Small intestine (tissue), 7 donors: ENCODE measurements at regions not wholly inside any gene's neighbourhood (a gene's known extent, or its start where the extent isn't known, plus 50 kb on each side); places are given as distances from the start of the nearest gene placed in this dataset.

Experiments used
- DNase-seq, 2 donors: peaks; one replicate each; pipeline versions ENCODE4 v3.0.0 to v3.0.0-alpha.2; 2013
- FAIRE-seq: peaks from 2 replicates; lab custom pipeline; 2012; peaks lifted over from hg19 to GRCh38; lab: Jason Lieb, UNC
- H3K27ac ChIP-seq, 3 donors: one replicate each; pipeline ENCODE4 v1.5.1; 2013; ENCODE audit warnings: low read length in 2 of 3, mild to moderate bottlenecking in 2 of 3, control low read depth in 1 of 3, inconsistent platforms in 1 of 3, low read depth in 1 of 3, moderate library complexity in 1 of 3
- H3K27me3 ChIP-seq, 3 donors: one replicate each; pipeline ENCODE4 v1.6.1; 2013; ENCODE audit warnings: low read length in 3 of 3, inconsistent platforms in 1 of 3; ENCODE audit not compliant: control insufficient read depth in 3 of 3, insufficient read depth in 3 of 3
- H3K36me3 ChIP-seq, 3 donors: one replicate each; pipeline ENCODE4 v1.6.1; 2013; ENCODE audit warnings: low read length in 3 of 3, inconsistent platforms in 1 of 3, low read depth in 1 of 3, mild to moderate bottlenecking in 1 of 3, moderate library complexity in 1 of 3; ENCODE audit not compliant: control insufficient read depth in 3 of 3, insufficient read depth in 2 of 3
- H3K4me1 ChIP-seq, 3 donors: one replicate each; pipeline ENCODE4 v1.6.1; 2013; ENCODE audit warnings: low read length in 2 of 3, inconsistent platforms in 1 of 3, low read depth in 1 of 3, mild to moderate bottlenecking in 1 of 3, moderate library complexity in 1 of 3; ENCODE audit not compliant: control insufficient read depth in 3 of 3, insufficient read depth in 2 of 3
- H3K4me3 ChIP-seq, 3 donors: one replicate each; pipeline ENCODE4 v1.5.1; 2013; ENCODE audit warnings: low read length in 3 of 3, control low read depth in 1 of 3, inconsistent platforms in 1 of 3, low read depth in 1 of 3, mild to moderate bottlenecking in 1 of 3, moderate library complexity in 1 of 3
- H3K9me3 ChIP-seq, 2 donors: one replicate each; pipeline ENCODE4 v1.6.1; 2013; ENCODE audit warnings: low read depth in 1 of 2, low read length in 1 of 2; ENCODE audit not compliant: control insufficient read depth in 2 of 2, insufficient read depth in 1 of 2
- WGBS, 3 donors: extraction: QIAGEN DNeasy Blood & Tissue Kit; methylation state at CpG; one replicate each; pipeline ENCODE4 v1.1.7; 2013; 5-methylcytosine and 5-hydroxymethylcytosine counted together
- donor health status: healthy with polysubstance abuse.
- donor health status: control.
- donor health status: control.
- donor health status: Bipolar disorder and iron deficiency.
- donor health status: healthy.

DNA sequence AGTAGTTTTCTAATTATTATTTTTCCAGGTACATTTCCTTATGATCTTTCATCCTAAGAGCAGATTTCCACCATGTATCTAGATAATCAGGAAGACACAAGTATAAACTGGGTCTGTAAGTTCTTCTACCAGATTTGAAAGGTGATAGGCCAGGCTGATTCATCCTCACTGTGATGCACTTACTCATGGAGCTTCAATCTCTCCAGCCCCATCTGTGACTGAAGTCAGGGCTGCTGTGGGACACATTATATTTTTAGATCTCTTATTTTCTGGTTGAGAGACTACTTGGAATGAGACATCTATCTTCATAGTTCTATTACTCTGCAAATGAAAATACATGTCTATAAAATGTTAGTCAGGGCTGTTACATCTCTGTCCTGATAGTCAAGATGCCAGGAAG is 85.5 kb upstream of the SLC25A13 start:
- Histone ChIP-seq H3K4me1 (no peaks in the 10 kb centered on the region), H3K27ac (no peak overlapping the region), H3K27me3 (peaks cover 0 to 4% (median 0%) of the 10 kb centered on the region in 3 donors), H3K4me3 (no peak overlapping the region), H3K36me3 (no peaks in the 10 kb centered on the region), H3K9me3 (no peaks in the 10 kb centered on the region)
- DNase-seq (no peak), FAIRE-seq (no peak)

DNA sequence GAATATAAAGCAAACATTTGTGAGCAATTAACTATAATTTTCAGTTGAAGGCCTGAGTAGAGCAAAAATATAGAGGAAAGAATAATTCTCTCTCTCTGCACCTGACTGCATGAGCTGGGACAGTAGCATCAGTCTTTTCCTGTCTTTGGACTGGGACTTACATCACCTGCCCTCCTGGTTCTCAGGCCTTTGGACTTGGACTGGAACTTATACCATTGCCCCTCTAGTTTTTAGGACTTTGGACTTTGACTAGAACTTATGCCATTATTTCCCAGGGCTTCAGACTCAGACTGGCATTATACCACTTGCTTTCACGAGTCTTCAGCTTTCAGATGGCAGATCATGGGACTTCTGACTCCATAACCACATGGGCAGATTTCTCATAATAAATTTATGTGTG is 81.0 kb upstream of the SLC25A13 start:
- Histone ChIP-seq H3K27me3 (peaks cover 0 to 4% (median 0%) of the 10 kb centered on the region in 3 donors), H3K9me3 (no peaks in the 10 kb centered on the region), H3K4me1 (no peaks in the 10 kb centered on the region), H3K4me3 (no peak overlapping the region), H3K36me3 (no peaks in the 10 kb centered on the region), H3K27ac (no peak overlapping the region)
- DNase-seq (peak in 1 of 2 donors; percentile 39), FAIRE-seq (no peak)
- WGBS, 3 donors, result 52 to 72% (median 63%) methylated on average over 1 of the region's 1 CpG

GRCh38 chr7:96401200-96401599 is 79.3 kb upstream of the SLC25A13 start:
- Histone ChIP-seq H3K4me1 (no peaks in the 10 kb centered on the region), H3K4me3 (no peak overlapping the region), H3K27ac (no peak overlapping the region), H3K27me3 (peaks cover 0 to 4% (median 0%) of the 10 kb centered on the region in 3 donors), H3K36me3 (no peaks in the 10 kb centered on the region), H3K9me3 (no peaks in the 10 kb centered on the region)
- DNase-seq (no peak), FAIRE-seq (no peak)
- 54 to 83% (median 71%) methylated on average over 2 of the region's 2 CpGs for WGBS, 3 donors

DNA sequence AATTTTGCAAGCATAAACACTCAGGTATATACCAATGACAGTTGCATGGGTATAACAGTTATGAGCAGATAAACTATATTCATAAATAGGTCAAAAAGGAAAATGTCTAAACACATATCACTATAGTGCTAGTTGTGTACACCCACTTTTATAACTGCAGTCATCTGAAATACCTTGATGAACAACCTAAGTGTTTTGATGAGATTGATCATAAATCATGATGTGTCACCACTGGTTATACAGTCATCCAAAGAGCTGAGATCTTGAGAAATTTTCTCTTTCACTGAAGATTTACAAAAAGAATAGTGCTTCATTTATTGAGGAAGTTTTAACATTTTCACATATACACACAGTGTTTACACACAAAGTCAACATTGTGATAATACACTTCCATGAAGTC is 78.6 kb upstream of the SLC25A13 start:
- H3K27me3 ChIP-seq, result peaks cover 0 to 4% (median 0%) of the 10 kb centered on the region in 3 donors
- no peaks in the 10 kb centered on the region for H3K9me3 ChIP-seq
- FAIRE-seq (no peak), DNase-seq (no peak)
- no peak overlapping the region for H3K4me3 ChIP-seq
- no peaks in the 10 kb centered on the region for H3K4me1 ChIP-seq
- no peak overlapping the region for H3K27ac ChIP-seq
- H3K36me3 ChIP-seq, result no peaks in the 10 kb centered on the region

DNA sequence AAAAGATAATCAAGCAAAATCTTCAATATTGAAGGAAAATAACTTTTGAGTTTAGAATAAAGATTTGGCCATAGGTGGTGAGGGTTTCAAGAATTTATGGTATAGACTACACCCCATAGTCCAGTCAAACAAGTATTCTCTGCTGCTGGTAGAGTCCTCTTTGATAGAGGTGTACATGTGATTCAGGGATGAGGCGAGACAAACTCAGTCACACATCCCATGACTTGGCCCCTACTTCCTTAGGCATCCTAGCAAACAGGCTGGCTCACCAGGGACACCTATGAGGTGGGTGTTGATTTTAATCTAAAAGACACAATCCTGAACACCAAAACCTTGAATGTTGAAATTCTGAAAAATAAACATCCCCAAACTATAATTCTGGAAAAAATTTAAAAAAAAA is 78.1 kb upstream of the SLC25A13 start:
- Histone ChIP-seq H3K4me1 (no peaks in the 10 kb centered on the region), H3K36me3 (no peaks in the 10 kb centered on the region), H3K27ac (no peak overlapping the region), H3K27me3 (peaks cover 0 to 3% (median 0%) of the 10 kb centered on the region in 3 donors), H3K4me3 (no peak overlapping the region), H3K9me3 (no peaks in the 10 kb centered on the region)
- no peak for DNase-seq
- FAIRE-seq, result no peak
- WGBS, 3 donors, result 81 to 91% (median 84%) methylated on average over 1 of the region's 1 CpG

DNA sequence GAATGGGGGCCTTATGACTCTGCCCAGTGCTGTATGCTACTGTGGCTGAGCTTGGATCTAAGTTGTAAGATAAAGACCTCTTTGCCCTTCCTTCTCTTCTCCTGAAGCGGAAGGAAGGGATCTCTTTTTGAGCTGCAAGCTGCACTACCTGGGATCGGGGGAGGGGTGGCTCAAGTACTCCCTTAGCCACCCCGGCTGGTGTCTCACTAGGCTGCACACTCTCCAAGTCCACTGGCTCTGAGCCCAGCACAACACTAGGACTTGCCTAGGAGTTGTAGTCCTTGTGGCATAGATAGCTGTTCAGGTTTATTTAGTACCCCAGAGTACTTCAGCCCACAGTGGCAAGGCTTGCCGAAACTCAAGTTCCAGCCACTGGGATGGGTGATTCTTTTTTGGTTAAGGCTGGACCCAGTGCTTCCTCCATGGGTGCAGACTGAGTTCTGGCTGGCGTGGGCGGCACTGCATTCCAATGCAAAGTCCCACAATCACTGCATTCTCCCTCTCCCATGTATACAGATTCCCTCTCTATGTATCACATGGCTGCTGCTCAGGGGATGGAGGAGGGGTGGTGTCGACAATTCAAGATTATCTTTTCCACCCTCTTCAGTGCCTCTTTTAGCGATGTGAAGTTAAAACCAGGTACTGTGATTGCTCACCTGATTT is 76.2 kb upstream of the SLC25A13 start:
- FAIRE-seq (no peak), DNase-seq (no peak)
- H3K9me3 ChIP-seq, result no peaks in the 10 kb centered on the region
- no peaks in the 10 kb centered on the region for H3K36me3 ChIP-seq
- WGBS, 3 donors, result 87 to 90% (median 90%) methylated on average over 8 of the region's 8 CpGs
- no peak overlapping the region for H3K4me3 ChIP-seq
- no peak overlapping the region for H3K27ac ChIP-seq
- H3K27me3 ChIP-seq, result no peaks in the 10 kb centered on the region
- no peaks in the 10 kb centered on the region for H3K4me1 ChIP-seq

DNA sequence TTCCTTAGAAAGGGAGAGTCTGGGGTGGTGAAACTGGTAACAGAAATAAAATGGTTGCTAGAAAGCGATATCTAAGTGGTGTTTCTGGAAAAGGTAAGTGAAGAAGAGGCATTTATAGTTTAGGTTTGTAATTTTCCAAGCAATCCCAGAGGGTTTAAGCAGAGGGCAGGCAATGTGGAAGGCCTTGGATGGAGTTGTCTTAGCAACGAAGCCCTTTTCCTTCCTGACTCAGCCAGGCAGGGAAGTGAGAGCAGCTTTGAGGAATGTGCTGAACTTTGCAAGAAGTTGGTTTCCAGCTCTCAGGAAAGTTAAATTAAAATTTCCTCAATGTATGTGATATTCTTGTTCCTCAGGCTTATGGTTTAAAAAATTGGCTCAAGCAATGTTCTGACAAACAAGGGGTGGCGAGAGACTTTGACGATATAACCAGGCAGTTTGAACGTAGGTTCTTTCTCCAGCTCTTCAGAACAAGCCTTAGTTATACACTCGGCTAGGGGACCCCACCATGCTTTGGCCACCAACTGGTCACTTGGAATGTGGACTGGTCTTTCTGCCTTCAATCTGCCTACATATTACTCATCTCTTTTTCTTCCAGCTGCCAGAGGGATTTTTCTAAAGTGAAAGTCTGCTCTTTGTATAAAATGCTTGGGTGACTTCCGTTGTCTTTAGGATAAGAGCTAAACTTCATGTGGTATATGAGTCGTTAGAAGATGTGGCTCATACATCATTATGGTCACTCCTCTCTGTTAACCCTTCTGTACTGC is 66.9 kb upstream of the SLC25A13 start:
- Histone ChIP-seq H3K4me3 (no peak overlapping the region), H3K4me1 (no peaks in the 10 kb centered on the region), H3K9me3 (no peaks in the 10 kb centered on the region), H3K27ac (peak overlapping the region in 1 of 3 donors; percentile 23), H3K36me3 (no peaks in the 10 kb centered on the region), H3K27me3 (no peaks in the 10 kb centered on the region)
- WGBS, 3 donors, result 64 to 73% (median 71%) methylated on average over 8 of the region's 8 CpGs
- no peak for DNase-seq
- FAIRE-seq, result no peak

DNA sequence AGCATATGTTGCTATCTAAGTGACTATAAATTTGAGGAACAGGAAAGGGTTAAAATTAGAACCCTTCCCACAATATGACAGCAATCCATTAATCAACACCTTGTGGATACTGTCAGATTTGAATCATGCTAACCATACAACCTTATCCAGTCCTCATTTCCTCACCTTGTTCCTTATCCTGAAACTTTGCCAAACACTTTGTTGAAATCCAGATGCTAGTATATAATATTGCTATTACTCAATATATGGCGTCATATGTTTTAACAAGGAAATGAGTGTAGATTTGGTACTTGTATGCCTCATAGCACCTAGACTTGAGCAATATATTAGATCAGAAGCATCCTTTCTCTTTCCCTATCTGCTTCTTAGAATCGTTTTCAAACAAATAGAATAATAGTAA is 66.3 kb upstream of the SLC25A13 start:
- peak in 1 of 2 donors; percentile 3 for DNase-seq
- Histone ChIP-seq H3K36me3 (no peaks in the 10 kb centered on the region), H3K27ac (no peak overlapping the region), H3K9me3 (no peaks in the 10 kb centered on the region), H3K4me1 (no peaks in the 10 kb centered on the region), H3K27me3 (no peaks in the 10 kb centered on the region), H3K4me3 (no peak overlapping the region)
- no peak for FAIRE-seq
- WGBS, 3 donors, result 15 to 33% (median 22%) methylated on average over 2 of the region's 2 CpGs
